ENCODE measurements at regions not wholly inside any gene's neighbourhood (a gene's known extent, or its start where the extent isn't known, plus 50 kb on each side); places are given as distances from the start of the nearest gene placed in this dataset.

GRCh38 chr4:82216219-82216618 is 157.6 kb downstream of the HNRNPD start:
- Histone ChIP-seq H3K27ac (no peak overlapping the region), H3K4me3 (no peak overlapping the region), H3K27me3 (no peaks in the 10 kb centered on the region), H3K4me1 (no peaks in the 10 kb centered on the region), H3K9ac (ENCODE audit: low read depth in 2 of 2, low read length in 2 of 2) (no peak overlapping the region), H3K36me3 (no peaks in the 10 kb centered on the region), H3K9me3 (no peaks in the 10 kb centered on the region)
- intact Hi-C loops (cut with DNase I) = no loop called here
- DNase-seq = no peak
- no peak for TF ChIP-seq CTCF (IDR thresholded peaks at IDR 0.05)

GRCh38 chr4:82215800-82216199 is 158.0 kb downstream of the HNRNPD start:
- no peaks in the 10 kb centered on the region for H3K36me3 ChIP-seq
- no peak for TF ChIP-seq CTCF (IDR thresholded peaks at IDR 0.05)
- H3K27me3 ChIP-seq = no peaks in the 10 kb centered on the region
- H3K27ac ChIP-seq = no peak overlapping the region
- intact Hi-C loops (cut with DNase I) = no loop called here
- H3K9me3 ChIP-seq = no peaks in the 10 kb centered on the region
- no peak overlapping the region for H3K9ac ChIP-seq (ENCODE audit: low read depth in 2 of 2, low read length in 2 of 2)
- no peak for DNase-seq
- H3K4me1 ChIP-seq = no peaks in the 10 kb centered on the region
- H3K4me3 ChIP-seq = no peak overlapping the region

GRCh38 chr4:82215039-82215438 is 158.8 kb downstream of the HNRNPD start:
- H3K27ac ChIP-seq = no peak overlapping the region
- H3K4me3 ChIP-seq = no peak overlapping the region
- intact Hi-C loops (cut with DNase I) = no loop called here
- H3K9me3 ChIP-seq = no peaks in the 10 kb centered on the region
- H3K9ac ChIP-seq (ENCODE audit: low read depth in 2 of 2, low read length in 2 of 2) = no peak overlapping the region
- DNase-seq = no peak
- no peak for TF ChIP-seq CTCF (IDR thresholded peaks at IDR 0.05)
- H3K36me3 ChIP-seq = no peaks in the 10 kb centered on the region
- H3K27me3 ChIP-seq = no peaks in the 10 kb centered on the region
- H3K4me1 ChIP-seq = no peaks in the 10 kb centered on the region

- Histone ChIP-seq H3K9me3 (no peaks in the 10 kb centered on the region), H3K4me1 (no peaks in the 10 kb centered on the region), H3K27me3 (no peaks in the 10 kb centered on the region), H3K4me3 (no peak overlapping the region), H3K27ac (no peak overlapping the region), H3K9ac (ENCODE audit: low read depth in 2 of 2, low read length in 2 of 2) (no peak overlapping the region), H3K36me3 (no peaks in the 10 kb centered on the region)
- DNase-seq = no peak
- no peak for TF ChIP-seq CTCF (IDR thresholded peaks at IDR 0.05)
- intact Hi-C loops (cut with DNase I) = no loop called here
Measured at GRCh38 chr4:82213485-82214417, 160.0 kb downstream of the HNRNPD start.

- Histone ChIP-seq H3K36me3 (no peaks in the 10 kb centered on the region), H3K27ac (no peak overlapping the region), H3K9me3 (no peaks in the 10 kb centered on the region), H3K4me1 (no peaks in the 10 kb centered on the region), H3K4me3 (no peak overlapping the region), H3K9ac (ENCODE audit: low read depth in 2 of 2, low read length in 2 of 2) (no peak overlapping the region), H3K27me3 (no peaks in the 10 kb centered on the region)
- intact Hi-C loops (cut with DNase I) = loop anchor here (2.0 to 10.0 kb wide), 2 partner anchors 357 to 797 kb away; no protein-coding TSS in a partner anchor
- peak; percentile 42 for DNase-seq
- TF ChIP-seq CTCF (IDR thresholded peaks at IDR 0.05) = peak; percentile 46
Measured at GRCh38 chr4:82201805-82202641, 171.8 kb downstream of the HNRNPD start.

Data from colonic mucosa (tissue), 4 donors.